Astrocyte (in vitro differentiated cells and primary cell): ENCODE measurements at regions not wholly inside any gene's neighbourhood (a gene's known extent, or its start where the extent isn't known, plus 50 kb on each side); places are given as distances from the start of the nearest gene placed in this dataset.

ENCODE experiments used
- EZH2 ChIP-seq: IDR thresholded peaks from 2 replicates; pipeline ENCODE4 v1.6.1; 2012; ENCODE audit warnings: mild to moderate bottlenecking, low read length, inconsistent platforms; ENCODE audit not compliant: insufficient read depth
- TF ChIP-seq, protein P1 (sequence below): IDR thresholded peaks from 2 replicates; pipeline ENCODE4 v1.5.1; 2011; ENCODE audit warnings: low read depth, mild to moderate bottlenecking, inconsistent platforms, low read length, moderate library complexity; ENCODE audit not compliant: insufficient read depth

DNA sequence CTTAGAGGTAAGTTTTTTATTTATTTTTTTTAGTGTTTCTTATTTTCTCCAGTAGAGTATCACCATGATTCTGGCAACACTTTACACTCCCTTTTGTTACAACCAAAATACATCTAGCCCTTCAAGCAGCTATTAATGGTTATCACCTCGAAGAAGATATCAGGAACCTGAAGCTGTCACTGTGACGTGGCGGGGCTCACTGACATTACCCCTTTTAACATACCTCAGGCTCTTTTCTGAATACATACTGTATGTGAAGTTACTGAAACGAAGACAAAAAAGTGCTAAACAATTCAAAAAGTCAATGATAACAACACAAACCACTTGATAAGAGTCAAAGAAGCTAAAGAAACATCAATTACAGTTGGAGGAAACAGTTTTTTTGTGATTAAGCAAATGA lies 1218.7 kb downstream of the EFNB2 start:
- TF ChIP-seq, protein P1, sequence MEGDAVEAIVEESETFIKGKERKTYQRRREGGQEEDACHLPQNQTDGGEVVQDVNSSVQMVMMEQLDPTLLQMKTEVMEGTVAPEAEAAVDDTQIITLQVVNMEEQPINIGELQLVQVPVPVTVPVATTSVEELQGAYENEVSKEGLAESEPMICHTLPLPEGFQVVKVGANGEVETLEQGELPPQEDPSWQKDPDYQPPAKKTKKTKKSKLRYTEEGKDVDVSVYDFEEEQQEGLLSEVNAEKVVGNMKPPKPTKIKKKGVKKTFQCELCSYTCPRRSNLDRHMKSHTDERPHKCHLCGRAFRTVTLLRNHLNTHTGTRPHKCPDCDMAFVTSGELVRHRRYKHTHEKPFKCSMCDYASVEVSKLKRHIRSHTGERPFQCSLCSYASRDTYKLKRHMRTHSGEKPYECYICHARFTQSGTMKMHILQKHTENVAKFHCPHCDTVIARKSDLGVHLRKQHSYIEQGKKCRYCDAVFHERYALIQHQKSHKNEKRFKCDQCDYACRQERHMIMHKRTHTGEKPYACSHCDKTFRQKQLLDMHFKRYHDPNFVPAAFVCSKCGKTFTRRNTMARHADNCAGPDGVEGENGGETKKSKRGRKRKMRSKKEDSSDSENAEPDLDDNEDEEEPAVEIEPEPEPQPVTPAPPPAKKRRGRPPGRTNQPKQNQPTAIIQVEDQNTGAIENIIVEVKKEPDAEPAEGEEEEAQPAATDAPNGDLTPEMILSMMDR: no peak
- no peak for TF ChIP-seq EZH2
